HG03457 (cell line): ENCODE measurements at regions not wholly inside any gene's neighbourhood (a gene's known extent, or its start where the extent isn't known, plus 50 kb on each side); places are given as distances from the start of the nearest gene placed in this dataset.

Experiments used
- ATAC-seq: cut with Tn5 transposase; IDR thresholded peaks from one replicate; pipeline ENCODE4 v1.9.1; 2021; ENCODE audit warnings: moderate number of reproducible peaks; ENCODE audit not compliant: unreplicated experiment

DNA sequence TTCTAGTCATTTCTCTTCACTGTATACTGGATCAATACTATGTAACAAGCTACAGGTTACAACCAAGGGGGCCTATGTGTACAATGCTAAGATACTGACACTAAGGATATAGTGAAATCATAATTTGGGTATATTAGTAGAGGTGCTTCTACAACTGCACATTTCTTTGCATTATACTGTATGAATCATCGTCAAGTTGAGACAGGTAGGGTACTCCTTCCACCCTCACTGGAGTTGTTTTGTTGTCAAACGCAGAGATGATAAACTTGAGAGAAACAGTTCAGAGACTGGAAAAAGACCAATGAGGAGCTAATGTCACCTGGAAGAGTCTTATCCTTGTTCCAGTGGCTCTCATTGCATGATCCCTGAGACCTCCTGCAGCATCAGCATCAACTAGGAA lies 208.2 kb upstream of the PRPS1L1 start:
- no peak for ATAC-seq

GRCh38 chr7:18239212-18239611 lies 211.6 kb upstream of the PRPS1L1 start:
- no peak for ATAC-seq

DNA sequence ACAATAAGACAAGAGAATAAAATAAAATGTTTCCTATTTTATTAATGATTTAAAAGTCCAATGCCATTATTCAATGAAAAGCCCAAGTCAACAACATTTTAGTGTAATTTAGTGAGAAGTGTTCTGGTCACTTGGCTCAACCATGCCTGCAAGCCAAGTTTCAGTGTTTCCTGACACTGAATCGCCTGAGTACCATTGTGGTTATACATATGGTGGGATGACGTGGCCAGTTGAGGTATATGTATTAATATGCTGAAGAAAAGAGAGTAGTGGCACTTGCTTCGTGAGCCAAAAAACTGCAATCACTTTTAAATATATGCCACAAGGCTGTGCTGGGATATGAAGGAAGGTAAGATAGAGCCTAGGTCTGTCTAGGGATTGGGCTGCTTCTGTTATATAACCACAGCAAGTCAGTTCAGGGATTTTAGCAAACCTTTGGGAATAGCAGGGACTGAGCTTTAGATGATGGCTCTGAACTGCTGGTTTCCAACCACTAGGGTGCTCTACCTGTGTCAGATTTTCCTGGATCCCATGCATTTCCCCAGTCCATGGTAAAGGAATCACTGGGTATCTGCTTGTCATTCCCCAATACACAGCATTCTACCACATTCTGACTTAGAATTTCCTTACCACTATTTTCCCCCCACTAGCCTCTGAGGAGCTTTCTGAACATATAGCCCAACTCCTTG lies 214.0 kb upstream of the PRPS1L1 start:
- no peak for ATAC-seq

- no peak for ATAC-seq
Observed at GRCh38 chr7:18243731-18244130, 216.1 kb upstream of the PRPS1L1 start.

DNA sequence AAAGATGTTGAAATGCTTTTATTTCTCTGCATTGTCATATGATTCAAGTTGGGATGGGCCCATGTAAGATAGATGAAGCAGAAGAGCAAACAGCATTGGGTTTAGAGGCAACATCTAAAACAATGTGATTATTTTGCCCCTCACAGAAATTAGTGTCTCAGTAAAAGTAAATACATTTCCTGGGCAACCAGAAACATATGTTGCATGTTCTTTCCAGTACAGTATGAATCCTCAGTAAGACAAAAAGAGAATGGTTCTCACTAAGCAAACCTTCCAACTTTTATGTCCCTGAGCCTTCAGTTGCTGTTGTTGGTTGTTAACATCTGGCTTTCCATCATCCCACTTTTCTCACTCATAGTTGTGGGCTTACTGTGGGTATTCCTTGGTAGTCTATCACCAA lies 222.5 kb upstream of the PRPS1L1 start:
- no peak for ATAC-seq

- ATAC-seq, result no peak
Observed at GRCh38 chr7:18257711-18258110, 230.1 kb upstream of the PRPS1L1 start.

- ATAC-seq, result no peak
Observed at GRCh38 chr7:18262058-18262457, 233.5 kb upstream of the HDAC9 start.

DNA sequence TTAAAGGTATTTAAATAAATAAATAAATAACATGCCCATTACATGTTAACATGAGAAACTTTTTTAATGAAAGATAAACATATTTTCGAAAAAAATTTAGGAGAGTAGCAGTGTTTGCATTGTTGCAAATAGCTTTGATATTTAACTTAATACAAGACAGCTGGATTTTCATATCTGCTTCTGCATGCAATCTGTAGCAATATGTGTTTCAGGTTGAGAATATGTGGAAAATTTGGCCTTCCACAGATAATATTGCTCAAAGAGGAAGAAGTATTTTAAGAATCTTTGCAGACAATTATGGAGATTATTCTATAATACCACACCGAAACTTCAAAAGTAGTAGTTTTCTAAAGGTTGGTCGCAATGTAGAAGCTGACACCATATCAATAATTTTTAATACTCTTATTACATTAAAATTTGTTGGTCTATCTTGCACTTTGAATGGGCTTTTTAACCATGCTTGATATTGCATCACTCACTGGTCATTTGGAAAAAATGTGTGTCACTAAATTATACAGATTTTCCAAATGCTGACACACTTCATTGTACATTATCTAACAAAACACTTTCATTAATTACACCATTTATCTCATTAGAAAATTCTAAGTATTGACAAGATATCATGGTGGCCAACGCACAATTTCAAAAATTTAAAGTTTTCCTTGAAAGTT lies 229.8 kb upstream of the HDAC9 start:
- no peak for ATAC-seq

GRCh38 chr7:18268571-18268970 lies 227.0 kb upstream of the HDAC9 start:
- no peak for ATAC-seq

DNA sequence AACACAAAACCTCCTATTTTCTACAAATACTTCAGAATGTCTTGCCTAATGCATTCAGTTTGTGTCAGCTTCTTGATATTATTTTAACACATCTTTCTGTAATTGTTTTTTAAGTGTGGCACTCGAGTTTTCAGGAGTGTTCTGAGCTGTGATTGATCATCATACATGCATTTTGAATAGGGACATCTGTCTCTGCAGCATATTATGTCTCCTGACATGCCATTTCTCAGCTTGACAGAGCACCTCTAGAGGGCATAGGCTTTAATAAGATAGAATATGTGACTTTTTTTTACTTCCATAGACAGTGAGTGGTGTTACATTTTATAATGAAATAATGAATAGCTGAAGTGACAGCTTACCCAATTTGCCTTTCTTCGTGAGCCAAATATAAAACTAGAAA lies 219.2 kb upstream of the HDAC9 start:
- ATAC-seq, result no peak

GRCh38 chr7:18278316-18278715 lies 217.2 kb upstream of the HDAC9 start:
- ATAC-seq, result no peak

DNA sequence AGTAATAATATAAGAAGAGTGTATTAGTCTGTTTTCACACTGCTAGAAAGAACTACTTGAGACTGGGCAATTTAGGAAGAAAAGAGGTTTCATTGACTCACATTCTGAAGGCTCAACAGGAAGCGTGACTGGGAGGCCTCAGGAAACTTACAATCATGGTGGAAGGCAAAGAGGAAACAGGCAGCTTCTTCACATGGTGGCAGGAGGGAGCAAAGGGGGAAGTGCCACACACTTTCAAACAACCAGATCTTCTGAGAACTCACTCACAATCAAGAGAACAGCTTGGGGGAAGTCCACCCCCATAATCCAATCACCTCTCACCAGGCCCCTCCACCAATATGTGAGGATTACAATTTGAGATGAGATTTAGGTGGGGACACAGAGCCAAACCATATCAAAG lies 212.5 kb upstream of the HDAC9 start:
- ATAC-seq, result no peak

- ATAC-seq, result no peak
Observed at GRCh38 chr7:18287482-18287881, 208.1 kb upstream of the HDAC9 start.

DNA sequence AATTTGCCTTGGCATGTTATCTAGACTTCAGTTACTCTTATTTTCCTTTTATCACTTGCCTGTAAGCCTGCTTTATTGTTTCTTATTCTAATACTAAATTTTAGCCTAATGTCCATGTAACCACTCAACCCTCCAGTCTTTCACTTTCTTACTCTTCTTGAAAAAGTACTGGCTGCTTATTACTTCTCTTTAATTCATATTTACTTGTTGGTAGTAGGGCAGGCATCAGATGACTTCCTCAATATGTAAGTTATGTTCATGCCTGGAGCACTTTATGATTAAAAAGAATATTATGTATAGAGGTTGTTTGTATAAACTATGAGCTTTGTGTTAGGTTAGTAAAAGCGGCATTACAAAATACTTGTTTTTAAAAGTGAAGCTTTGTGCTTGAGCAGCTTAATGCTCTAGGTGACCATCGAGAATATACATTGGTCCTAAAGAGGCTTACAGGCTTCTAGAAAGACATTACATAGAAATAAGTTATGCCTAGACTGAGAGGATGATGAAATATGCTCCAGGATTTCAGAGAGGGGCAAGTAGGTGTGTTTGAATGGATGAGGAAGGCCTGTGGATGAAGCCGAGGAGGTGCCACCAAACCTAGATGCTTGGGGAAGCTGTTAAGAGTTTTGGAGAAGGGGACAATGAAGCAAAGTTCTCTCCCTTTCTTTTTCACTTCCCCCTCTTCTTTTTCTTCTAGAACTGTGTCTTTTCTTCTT lies 207.1 kb upstream of the HDAC9 start:
- no peak for ATAC-seq

GRCh38 chr7:18289788-18290187 lies 205.8 kb upstream of the HDAC9 start:
- no peak for ATAC-seq

DNA sequence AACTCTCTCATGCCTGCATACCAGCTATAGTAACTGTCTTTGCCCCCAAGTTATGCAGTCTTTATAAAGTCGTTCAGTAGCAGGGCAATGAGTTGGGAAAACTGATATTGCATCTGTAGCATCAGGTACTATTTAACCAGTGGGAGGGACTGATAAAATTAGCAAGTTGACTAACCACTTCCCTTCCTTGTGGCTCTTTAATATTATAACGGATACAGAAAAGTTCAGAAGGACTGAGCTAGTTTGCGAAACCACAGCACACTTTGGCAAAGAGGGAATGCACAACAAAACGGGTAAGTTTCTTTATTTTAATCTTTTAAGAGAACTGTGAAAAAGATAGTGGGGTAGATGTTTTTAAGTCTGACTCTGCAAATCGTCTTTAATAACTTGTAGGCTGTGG lies 205.3 kb upstream of the HDAC9 start:
- ATAC-seq, result peak; percentile 78

- ATAC-seq, result no peak
Observed at GRCh38 chr7:18290865-18291264, 204.7 kb upstream of the HDAC9 start.

GRCh38 chr7:18292584-18292983 lies 203.0 kb upstream of the HDAC9 start:
- ATAC-seq, result no peak

DNA sequence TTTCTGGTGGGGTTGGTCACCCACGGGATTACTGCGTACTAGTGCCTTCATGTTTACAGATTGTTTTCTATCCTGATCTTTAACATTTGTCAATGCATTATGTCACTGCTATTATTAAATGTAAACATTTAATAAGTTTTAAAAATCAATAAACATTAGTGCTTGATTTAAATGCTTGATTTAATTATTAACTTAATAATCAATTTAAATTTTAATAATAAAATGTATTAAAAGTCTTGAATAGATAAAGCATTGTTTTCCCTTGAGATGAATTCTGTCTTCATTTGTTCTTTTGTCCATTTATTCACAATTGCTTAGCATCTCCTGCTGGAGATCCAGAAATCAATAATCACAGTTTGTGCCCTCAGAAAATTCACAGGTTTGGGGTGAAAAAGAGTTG lies 201.8 kb upstream of the HDAC9 start:
- no peak for ATAC-seq

DNA sequence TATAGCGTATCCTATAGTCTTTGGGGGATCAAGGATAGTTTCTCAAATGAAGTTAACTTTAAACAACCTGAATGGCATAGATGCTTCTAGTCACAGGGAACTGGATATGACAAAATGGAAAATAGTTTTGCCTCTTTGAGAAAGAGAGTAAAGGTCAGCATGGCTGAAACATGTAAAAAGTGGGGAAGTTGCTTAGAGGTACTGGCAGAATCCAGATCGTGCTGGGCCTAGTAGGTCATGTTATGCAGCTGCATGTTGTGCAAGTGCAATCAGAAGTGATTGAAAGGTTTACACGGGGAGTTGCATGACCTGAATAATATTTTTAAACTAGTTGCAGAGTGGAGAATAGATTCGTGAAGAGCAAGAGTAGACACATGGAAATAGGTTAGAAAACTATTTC lies 201.1 kb upstream of the HDAC9 start:
- no peak for ATAC-seq

GRCh38 chr7:18295781-18296423 lies 199.6 kb upstream of the HDAC9 start:
- ATAC-seq, result no peak

DNA sequence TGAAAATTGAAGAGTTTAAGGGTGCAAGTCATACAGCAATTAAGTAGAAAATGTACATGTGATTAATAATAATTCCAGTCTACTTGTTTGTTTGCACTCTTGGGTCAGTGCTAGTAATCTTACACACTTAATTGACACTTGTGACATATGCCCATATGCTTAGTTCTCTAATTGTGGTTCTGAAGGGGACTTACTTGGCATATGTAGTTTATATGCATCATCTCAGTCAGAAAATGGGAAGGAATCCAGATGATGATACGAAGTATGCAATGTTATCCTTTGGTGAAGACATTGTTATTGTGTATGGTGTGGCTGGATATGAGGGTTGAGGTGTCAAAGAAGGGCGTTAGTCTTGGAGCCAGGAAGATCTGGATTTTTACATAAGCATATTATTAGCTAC lies 193.5 kb upstream of the HDAC9 start:
- no peak for ATAC-seq
